ENCODE measurements at regions not wholly inside any gene's neighbourhood (a gene's known extent, or its start where the extent isn't known, plus 50 kb on each side); places are given as distances from the start of the nearest gene placed in this dataset.

DNA sequence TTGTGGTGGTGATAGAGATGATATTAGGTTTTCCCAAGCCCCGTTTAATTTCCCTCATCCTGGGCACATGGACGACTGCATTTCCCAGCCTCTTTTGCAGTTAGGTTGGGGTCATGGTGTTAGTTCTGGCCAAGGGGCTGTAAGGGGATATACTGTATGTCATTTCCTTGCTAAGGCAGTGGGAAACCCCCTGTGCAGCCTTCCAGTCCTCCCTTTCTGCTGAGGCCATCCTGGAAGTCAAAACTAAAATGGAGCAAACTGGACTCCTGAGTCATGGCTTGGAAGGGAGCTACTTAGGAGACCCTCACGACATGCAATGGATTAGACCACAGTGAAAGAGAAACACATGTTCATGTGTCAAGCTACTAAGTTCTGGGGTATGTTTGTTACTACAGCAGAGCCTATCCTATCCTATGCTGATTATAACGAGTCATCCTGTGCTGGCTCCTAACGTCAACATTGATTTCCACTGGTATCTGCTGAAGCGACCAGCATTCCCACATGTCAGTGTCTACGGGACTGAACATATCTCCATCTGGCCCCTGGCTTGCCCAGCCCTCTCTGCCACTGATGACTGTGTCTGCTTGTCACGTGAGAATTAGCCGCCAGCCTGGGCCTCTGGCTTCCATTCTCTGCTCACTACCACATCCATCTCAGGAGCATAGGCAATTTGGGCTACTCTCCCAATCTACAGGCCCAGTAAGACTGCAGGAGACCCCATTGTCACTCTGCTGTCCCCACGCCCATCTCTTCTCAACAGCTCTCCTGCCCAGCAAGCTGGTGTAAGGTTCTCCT lies 85.6 kb upstream of the MEF2A start:
- TF ChIP-seq, protein P1, sequence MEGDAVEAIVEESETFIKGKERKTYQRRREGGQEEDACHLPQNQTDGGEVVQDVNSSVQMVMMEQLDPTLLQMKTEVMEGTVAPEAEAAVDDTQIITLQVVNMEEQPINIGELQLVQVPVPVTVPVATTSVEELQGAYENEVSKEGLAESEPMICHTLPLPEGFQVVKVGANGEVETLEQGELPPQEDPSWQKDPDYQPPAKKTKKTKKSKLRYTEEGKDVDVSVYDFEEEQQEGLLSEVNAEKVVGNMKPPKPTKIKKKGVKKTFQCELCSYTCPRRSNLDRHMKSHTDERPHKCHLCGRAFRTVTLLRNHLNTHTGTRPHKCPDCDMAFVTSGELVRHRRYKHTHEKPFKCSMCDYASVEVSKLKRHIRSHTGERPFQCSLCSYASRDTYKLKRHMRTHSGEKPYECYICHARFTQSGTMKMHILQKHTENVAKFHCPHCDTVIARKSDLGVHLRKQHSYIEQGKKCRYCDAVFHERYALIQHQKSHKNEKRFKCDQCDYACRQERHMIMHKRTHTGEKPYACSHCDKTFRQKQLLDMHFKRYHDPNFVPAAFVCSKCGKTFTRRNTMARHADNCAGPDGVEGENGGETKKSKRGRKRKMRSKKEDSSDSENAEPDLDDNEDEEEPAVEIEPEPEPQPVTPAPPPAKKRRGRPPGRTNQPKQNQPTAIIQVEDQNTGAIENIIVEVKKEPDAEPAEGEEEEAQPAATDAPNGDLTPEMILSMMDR (conservative IDR thresholded peaks at IDR 0.05 in 1 of 2, IDR thresholded peaks at IDR 0.05 in 1 of 2; ENCODE audit: low read depth in 1 of 2, low read length in 2 of 2) = no peak
- no peak for TF ChIP-seq EZH2 (IDR thresholded peaks at IDR 0.05; ENCODE audit: low read length, missing control alignments)

Data from fibroblast of lung (primary cell).